ENCODE measurements at regions not wholly inside any gene's neighbourhood (a gene's known extent, or its start where the extent isn't known, plus 50 kb on each side); places are given as distances from the start of the nearest gene placed in this dataset.
"Not testable (repeated sequence)": the region's sequence is repeated elsewhere in the genome, so short reads cannot be mapped to it uniquely, and the experiment has no call there.

DNA sequence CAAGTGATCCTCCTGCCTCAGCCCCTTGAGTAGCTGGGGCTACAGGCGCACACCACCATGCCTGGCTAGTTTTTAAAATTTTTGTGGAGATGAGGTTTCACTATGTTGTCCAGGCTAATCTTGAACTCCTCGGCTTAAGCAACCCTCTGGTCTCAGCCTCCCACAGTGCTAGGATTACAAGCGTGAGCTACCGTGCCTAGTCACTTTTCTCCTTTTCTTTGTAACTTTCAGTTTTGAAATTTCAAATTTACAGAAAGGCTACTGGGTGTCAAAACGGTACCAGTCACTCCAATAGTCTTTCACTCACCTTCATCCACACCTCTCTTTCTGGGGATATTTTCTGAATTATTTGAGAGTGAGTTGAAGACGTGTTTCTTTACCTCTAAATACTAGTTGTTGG is 86.9 kb downstream of the NSUN5 start:
- TF ChIP-seq, protein P1, sequence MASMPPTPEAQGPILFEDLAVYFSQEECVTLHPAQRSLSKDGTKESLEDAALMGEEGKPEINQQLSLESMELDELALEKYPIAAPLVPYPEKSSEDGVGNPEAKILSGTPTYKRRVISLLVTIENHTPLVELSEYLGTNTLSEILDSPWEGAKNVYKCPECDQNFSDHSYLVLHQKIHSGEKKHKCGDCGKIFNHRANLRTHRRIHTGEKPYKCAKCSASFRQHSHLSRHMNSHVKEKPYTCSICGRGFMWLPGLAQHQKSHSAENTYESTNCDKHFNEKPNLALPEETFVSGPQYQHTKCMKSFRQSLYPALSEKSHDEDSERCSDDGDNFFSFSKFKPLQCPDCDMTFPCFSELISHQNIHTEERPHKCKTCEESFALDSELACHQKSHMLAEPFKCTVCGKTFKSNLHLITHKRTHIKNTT (CRISPR knock-in tag; IDR thresholded peaks at IDR 0.05): not testable (repeated sequence)
- not testable (repeated sequence) for TF ChIP-seq POLR2A (IDR thresholded peaks at IDR 0.05; ENCODE audit: insufficient read depth in 1 of 2, low read depth in 2 of 2, low read length in 2 of 2); ZBTB3 (CRISPR knock-in tag; IDR thresholded peaks at IDR 0.05; ENCODE audit: borderline replicate concordance, low read depth); ZNF24 (IDR thresholded peaks at IDR 0.05); ZNF251 (CRISPR knock-in tag; IDR thresholded peaks at IDR 0.05); U2AF2 (IDR thresholded peaks at IDR 0.05; ENCODE audit: low read depth, low read length); TCF7 (IDR thresholded peaks at IDR 0.05; ENCODE audit: low read depth)
- TF ChIP-seq, protein P2, sequence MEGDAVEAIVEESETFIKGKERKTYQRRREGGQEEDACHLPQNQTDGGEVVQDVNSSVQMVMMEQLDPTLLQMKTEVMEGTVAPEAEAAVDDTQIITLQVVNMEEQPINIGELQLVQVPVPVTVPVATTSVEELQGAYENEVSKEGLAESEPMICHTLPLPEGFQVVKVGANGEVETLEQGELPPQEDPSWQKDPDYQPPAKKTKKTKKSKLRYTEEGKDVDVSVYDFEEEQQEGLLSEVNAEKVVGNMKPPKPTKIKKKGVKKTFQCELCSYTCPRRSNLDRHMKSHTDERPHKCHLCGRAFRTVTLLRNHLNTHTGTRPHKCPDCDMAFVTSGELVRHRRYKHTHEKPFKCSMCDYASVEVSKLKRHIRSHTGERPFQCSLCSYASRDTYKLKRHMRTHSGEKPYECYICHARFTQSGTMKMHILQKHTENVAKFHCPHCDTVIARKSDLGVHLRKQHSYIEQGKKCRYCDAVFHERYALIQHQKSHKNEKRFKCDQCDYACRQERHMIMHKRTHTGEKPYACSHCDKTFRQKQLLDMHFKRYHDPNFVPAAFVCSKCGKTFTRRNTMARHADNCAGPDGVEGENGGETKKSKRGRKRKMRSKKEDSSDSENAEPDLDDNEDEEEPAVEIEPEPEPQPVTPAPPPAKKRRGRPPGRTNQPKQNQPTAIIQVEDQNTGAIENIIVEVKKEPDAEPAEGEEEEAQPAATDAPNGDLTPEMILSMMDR (CRISPR knock-in tag; IDR thresholded peaks at IDR 0.05): not testable (repeated sequence)
- TF ChIP-seq, protein P3, sequence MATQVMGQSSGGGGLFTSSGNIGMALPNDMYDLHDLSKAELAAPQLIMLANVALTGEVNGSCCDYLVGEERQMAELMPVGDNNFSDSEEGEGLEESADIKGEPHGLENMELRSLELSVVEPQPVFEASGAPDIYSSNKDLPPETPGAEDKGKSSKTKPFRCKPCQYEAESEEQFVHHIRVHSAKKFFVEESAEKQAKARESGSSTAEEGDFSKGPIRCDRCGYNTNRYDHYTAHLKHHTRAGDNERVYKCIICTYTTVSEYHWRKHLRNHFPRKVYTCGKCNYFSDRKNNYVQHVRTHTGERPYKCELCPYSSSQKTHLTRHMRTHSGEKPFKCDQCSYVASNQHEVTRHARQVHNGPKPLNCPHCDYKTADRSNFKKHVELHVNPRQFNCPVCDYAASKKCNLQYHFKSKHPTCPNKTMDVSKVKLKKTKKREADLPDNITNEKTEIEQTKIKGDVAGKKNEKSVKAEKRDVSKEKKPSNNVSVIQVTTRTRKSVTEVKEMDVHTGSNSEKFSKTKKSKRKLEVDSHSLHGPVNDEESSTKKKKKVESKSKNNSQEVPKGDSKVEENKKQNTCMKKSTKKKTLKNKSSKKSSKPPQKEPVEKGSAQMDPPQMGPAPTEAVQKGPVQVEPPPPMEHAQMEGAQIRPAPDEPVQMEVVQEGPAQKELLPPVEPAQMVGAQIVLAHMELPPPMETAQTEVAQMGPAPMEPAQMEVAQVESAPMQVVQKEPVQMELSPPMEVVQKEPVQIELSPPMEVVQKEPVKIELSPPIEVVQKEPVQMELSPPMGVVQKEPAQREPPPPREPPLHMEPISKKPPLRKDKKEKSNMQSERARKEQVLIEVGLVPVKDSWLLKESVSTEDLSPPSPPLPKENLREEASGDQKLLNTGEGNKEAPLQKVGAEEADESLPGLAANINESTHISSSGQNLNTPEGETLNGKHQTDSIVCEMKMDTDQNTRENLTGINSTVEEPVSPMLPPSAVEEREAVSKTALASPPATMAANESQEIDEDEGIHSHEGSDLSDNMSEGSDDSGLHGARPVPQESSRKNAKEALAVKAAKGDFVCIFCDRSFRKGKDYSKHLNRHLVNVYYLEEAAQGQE (IDR thresholded peaks at IDR 0.05; ENCODE audit: borderline replicate concordance in 1 of 2, low read depth in 1 of 2, low read length in 2 of 2): not testable (repeated sequence)

Measured in HepG2 (cell line).